ENCODE measurements at regions not wholly inside any gene's neighbourhood (a gene's known extent, or its start where the extent isn't known, plus 50 kb on each side); places are given as distances from the start of the nearest gene placed in this dataset.

- DNase-seq (ENCODE audit: extremely low read depth in 1 of 11, low read depth in 9 of 11, low spot score in 4 of 11): no peak
These were observed 99.1 kb downstream of the SAMD9 start for GRCh38 chr7:93018716-93019115.

DNA sequence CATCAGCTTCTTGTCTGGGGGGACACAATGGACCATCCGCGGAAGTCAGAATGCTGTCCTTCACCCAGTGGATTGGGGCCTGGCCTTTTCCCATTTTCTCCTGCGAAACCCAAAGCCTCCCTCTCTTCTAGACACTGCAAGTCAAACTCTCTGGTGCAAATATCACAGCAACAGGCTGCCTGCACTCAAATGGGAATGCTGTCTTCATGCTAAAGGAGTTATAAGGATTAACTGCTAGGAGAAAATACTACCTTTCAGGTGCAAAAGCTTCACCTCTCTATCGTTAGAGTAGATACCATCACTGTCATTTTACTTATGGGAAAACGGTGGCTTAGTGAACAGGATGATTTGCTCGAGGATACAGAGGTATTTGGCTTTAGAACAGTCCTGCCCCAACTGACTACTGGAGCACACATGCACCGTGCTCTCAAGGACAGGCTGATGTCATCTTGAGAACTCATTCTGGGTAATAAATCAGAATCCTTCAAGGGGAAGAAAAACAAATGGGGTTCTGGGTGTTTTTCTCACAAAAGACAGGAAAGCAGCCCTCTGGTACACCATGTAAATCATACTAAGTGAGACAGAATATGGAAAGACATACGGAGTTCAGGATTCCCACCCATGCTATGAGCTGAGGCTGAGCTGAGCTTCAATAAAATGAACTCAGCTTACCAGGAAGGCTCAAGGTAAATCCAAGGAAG, 100.9 kb downstream of the SAMD9 start:
- no peak for DNase-seq (ENCODE audit: extremely low read depth in 1 of 11, low read depth in 9 of 11, low spot score in 4 of 11)

DNA sequence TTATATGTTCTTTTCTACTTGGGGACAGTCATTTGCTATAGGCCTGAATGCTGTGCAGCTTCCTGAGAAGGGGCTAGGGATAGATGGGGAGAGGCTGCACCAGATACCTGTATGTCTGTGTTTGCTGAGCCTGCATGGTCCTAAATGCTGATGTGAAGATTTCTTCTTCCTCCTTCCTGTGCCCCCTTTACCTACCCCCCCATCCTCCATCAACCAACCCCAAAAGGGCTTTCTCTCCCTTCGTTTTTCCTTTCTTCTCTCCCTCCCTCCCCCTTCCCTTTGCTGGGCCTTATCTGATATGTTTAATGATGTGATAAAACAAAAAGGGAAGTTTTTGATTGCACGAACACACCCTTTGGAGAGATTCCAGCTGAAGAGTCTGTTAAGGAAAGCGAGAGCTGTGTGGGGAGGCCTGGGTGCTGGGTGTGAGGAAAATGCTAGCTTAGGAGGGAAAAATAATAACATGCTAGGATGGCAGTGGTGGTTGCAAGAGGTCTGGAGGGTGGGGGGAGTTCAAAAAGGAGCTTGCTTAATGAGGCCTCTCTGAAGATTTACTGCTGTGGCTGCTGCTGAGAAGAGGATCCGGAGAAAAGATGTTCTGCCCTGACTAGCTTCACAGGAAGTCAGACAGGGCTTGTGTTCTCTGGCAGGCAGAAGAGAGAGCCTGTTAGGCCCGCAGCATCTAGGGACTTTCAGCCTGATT, 101.8 kb downstream of the SAMD9 start:
- peak in 9 of 11 donors; percentile 42 to 79 (median 65) for DNase-seq (ENCODE audit: extremely low read depth in 1 of 11, low read depth in 9 of 11, low spot score in 4 of 11)

GRCh38 chr7:93015101-93015778, 102.5 kb downstream of the SAMD9 start:
- DNase-seq (ENCODE audit: extremely low read depth in 1 of 11, low read depth in 9 of 11, low spot score in 4 of 11): peak in 7 of 11 donors; percentile 39 to 66 (median 59)

- no peak for DNase-seq (ENCODE audit: extremely low read depth in 1 of 11, low read depth in 9 of 11, low spot score in 4 of 11)
These were observed 103.4 kb downstream of the SAMD9 start for GRCh38 chr7:93014410-93014809.

DNA sequence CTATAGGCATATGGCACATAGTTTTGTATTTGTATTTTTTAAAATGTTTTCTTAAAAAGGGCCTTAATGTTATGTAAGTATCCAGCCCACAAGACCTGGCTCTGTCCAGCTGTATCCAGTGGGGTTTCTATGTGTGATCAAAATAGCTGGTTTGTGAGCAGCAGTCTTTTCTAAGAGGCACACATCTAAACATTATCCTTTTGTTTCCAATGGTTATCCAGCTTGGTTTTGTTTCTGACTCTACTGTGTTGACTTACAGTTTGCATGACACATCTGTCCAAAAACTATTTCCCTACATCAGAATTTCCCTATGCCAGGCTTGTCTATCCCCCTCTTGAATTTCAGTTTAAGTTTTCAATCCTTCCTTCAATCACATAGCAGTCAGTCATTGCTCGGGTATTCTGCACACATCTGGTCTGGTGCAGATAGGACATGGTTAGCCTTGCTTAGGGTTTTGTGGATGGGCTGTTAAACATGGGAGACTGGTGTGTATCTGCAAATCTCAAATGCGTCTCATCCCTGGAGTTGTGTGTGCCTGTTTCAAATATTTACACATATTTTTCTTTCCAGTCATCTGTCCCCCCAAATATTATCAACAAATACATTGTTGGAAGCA, 104.2 kb downstream of the SAMD9 start:
- no peak for DNase-seq (ENCODE audit: extremely low read depth in 1 of 11, low read depth in 9 of 11, low spot score in 4 of 11)

DNA sequence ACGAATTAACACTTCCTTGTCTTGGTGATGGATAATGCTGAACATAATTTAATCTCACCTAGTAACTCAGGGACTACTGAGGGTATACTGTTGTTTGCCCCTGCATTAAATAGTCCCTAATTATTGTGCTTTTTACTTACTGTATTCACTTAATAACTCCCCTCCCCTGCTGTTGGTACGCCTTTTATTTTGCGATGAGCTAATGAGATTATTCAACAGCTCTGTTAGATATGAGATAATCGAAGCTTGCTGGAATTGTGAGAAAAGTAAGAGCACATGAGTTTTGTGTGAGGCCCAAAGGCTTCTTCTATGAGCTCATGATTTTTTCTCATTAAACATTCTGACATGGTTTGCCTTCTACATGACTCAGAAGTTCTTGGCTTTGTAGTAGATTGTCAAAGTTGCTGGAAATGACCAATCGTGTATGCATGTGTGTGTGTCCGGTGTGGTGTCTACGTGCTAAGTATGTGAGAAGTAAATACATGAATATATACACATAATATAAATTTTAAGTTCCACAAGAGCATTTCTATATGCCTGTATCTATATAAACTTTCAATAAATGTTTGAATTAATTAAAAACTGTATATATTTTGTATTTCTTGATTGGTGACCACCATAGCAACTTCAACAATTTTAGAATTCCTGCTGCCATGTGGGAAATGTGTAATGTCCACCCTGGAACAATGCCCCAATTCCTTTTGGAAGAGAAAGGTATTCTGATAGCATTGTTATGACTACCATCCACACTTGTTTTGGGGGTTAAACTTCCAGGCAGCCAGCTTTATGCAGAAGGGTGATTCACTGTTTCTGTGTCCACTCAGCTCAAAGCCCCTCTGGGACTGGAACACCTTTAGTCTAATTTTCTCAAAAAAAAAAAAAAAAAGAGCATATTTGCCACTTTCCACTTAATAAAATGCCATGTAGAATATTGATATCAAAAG, 106.2 kb downstream of the SAMD9 start:
- no peak for DNase-seq (ENCODE audit: extremely low read depth in 1 of 11, low read depth in 9 of 11, low spot score in 4 of 11)

- no peak for DNase-seq (ENCODE audit: extremely low read depth in 1 of 11, low read depth in 9 of 11, low spot score in 4 of 11)
These were observed 108.9 kb downstream of the SAMD9 start for GRCh38 chr7:93008833-93009232.

DNA sequence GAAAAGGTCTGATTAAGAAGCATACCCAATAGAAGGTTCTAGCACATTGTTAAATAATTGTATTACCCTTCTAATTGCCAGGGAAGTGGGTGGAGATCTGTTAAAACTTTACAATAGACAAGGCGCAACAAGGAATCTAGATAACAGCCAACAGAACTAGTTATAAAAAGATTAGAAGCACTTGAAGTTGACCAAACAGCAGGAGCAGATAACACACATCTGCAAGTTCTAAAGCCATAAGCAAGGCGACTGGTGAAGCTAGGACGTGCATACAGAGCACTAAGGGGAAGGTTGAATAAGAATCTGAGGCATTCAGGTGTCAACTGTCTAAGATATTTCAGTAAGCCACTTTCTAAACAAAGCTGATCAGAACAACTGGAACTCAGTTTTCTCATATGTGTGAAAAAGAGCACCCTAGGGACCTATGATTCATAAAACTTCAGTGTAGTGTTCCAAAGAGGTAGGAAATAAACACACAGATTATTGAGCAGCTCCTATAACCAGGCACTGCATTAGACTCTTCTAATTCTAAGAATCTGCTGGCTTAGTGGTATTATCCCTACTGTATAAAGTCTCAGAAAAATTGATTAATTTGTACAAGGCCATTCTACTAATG, 111.2 kb downstream of the SAMD9 start:
- DNase-seq (ENCODE audit: extremely low read depth in 1 of 11, low read depth in 9 of 11, low spot score in 4 of 11): no peak

- no peak for DNase-seq (ENCODE audit: extremely low read depth in 1 of 11, low read depth in 9 of 11, low spot score in 4 of 11)
These were observed 112.9 kb downstream of the SAMD9 start for GRCh38 chr7:93004906-93005305.

- DNase-seq (ENCODE audit: extremely low read depth in 1 of 11, low read depth in 9 of 11, low spot score in 4 of 11): no peak
These were observed 120.1 kb downstream of the SAMD9 start for GRCh38 chr7:92997719-92998118.

- no peak for DNase-seq (ENCODE audit: extremely low read depth in 1 of 11, low read depth in 9 of 11, low spot score in 4 of 11)
These were observed 120.6 kb downstream of the SAMD9 start for GRCh38 chr7:92997152-92997551.

- no peak for DNase-seq (ENCODE audit: extremely low read depth in 1 of 11, low read depth in 9 of 11, low spot score in 4 of 11)
These were observed 122.9 kb downstream of the SAMD9 start for GRCh38 chr7:92994901-92995300.

GRCh38 chr7:92992932-92993331, 124.8 kb downstream of the SAMD9 start:
- DNase-seq (ENCODE audit: extremely low read depth in 1 of 11, low read depth in 9 of 11, low spot score in 4 of 11): no peak

- no peak for DNase-seq (ENCODE audit: extremely low read depth in 1 of 11, low read depth in 9 of 11, low spot score in 4 of 11)
These were observed 125.3 kb downstream of the SAMD9 start for GRCh38 chr7:92992483-92992882.

DNA sequence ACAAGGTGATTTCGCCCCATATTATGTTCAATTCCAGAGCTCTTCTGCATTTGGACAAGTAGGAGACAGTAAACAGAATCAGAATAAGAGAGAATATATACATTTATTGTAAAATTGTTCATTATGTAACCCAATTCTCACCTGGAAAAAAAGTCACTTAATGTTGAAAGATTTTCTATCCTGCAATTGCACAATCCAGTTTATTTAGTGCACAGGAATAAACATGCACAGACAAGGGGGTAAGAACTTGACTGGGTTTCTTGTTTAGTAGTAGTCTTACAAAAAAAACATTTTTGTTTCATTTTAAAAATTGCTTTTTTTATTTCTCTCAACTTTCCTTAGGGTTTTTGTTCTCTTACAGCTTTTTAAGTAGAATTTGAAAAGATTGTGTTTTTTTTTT, 126.6 kb downstream of the SAMD9 start:
- DNase-seq (ENCODE audit: extremely low read depth in 1 of 11, low read depth in 9 of 11, low spot score in 4 of 11): no peak

DNA sequence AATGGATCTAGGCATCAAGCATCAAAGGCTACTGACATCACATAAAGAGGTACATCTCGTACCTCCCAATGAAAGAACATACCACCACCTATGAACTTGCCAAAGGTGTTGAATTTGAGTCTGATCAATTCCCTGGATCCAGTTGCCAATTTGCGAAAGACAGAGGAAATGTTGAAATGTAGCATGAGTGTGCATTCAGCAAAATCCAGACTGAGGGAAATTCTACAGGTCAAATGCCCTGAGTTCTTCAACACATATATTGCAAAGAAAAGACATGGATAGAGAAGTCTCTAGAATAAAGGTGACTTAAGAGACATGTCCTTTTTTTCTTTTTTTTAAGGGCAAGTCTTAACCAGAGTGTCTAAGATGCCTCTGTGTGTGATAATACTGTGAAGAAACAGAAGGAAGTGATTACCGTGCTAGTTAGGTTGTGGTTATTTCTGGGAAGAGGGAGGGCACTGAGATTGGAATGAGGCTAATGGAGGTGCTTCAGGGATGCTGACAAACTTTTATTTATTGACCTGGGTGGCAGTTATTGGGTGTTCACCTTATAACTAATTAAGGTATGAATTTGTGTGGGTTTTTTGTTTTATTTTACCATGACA, 128.7 kb downstream of the SAMD9 start:
- no peak for DNase-seq (ENCODE audit: extremely low read depth in 1 of 11, low read depth in 9 of 11, low spot score in 4 of 11)

- DNase-seq (ENCODE audit: extremely low read depth in 1 of 11, low read depth in 9 of 11, low spot score in 4 of 11): peak in 9 of 11 donors; percentile 2 to 17 (median 6)
These were observed 129.7 kb downstream of the SAMD9 start for GRCh38 chr7:92988051-92988450.
